GM12892 (cell line): ENCODE measurements at regions not wholly inside any gene's neighbourhood (a gene's known extent, or its start where the extent isn't known, plus 50 kb on each side); places are given as distances from the start of the nearest gene placed in this dataset.
"Not testable (repeated sequence)": the region's sequence is repeated elsewhere in the genome, so short reads cannot be mapped to it uniquely, and the experiment has no call there.

Experiments
- DNase-seq: peaks from one replicate; pipeline ENCODE4 v3.0.0; 2011; ENCODE audit not compliant: insufficient read length
- FAIRE-seq: peaks from 2 replicates; lab custom pipeline; 2011; peaks lifted over from hg19 to GRCh38; lab: Jason Lieb, UNC
- POLR2A ChIP-seq: IDR thresholded peaks from 2 replicates; pipeline ENCODE4 v1.6.1; 2011; ENCODE audit warnings: low read depth, low read length, control low read depth
- POLR2AphosphoS5 ChIP-seq: IDR thresholded peaks from 2 replicates; pipeline ENCODE4 v1.6.1; 2011; ENCODE audit warnings: low read depth, low read length, control low read depth
- TAF1 ChIP-seq: IDR thresholded peaks from 2 replicates; pipeline ENCODE4 v1.6.1; 2011; ENCODE audit warnings: low read depth, mild to moderate bottlenecking, control low read depth, low read length, borderline replicate concordance

GRCh38 chr5:104932431-104932830 is 1369.8 kb upstream of the NUDT12 start:
- DNase-seq (no peak), FAIRE-seq (no peak)
- no peak for TF ChIP-seq POLR2AphosphoS5
- TF ChIP-seq TAF1, result no peak
- TF ChIP-seq POLR2A, result no peak

DNA sequence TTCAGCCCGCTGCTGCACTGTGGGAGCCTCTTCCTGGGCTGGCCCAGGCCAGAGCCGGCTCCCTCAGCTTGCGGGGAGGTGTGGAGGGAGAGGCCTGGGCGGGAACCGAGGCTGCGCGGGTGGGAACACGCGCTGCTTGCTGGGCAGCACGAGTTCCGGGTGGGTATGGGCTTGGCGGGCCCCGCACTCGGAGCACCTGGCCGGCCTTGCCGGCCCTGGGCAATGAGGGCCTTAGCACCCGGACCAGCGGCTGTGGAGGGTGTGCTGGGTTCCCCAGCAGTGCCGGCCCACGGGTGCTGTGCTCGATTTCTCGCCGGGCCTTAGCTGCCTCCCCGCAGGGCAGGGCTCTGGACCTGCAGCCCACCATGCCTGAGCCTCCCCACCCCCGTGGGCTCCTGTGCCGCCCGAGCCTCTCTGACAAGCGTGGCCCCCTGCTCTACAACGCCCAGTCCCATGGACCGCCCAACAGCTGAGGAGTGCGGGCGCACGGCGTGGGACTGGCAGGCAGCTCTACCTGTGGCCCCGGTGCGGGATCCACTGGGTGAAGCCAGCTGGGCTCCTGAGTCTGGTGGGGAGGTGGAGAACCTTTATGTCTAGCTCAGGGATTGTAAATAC is 1366.4 kb upstream of the NUDT12 start:
- TF ChIP-seq TAF1 (no peak), POLR2A (no peak), POLR2AphosphoS5 (no peak)
- no peak for FAIRE-seq
- DNase-seq, result no peak

DNA sequence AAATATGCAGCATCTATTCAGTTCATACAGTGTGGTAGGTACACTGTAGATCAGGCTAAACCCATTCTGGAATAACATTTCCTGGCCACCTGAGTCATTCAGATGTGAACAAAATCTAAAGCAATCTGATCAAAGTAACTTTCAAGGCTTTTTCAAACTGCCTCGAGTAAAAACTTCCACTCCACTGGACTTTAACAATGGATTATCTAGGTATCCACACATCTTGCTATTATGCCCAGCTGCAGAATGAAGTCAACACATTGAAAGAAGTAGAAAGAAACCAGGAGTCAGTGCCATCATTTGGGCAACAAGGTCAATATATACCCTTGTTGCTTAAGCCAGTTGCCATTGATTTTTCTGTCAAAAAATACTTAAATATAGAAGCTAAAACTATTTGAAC is 1352.6 kb upstream of the NUDT12 start:
- DNase-seq, result no peak
- no peak for FAIRE-seq
- TF ChIP-seq POLR2A (no peak), POLR2AphosphoS5 (no peak), TAF1 (no peak)

- no peak for FAIRE-seq
- TF ChIP-seq POLR2A (no peak), POLR2AphosphoS5 (no peak), TAF1 (no peak)
- DNase-seq, result no peak
Observed at GRCh38 chr5:104914536-104915070, 1352.0 kb upstream of the NUDT12 start.

- no peak for TF ChIP-seq POLR2AphosphoS5
- TF ChIP-seq POLR2A, result no peak
- TF ChIP-seq TAF1, result no peak
- FAIRE-seq (no peak), DNase-seq (no peak)
Observed at GRCh38 chr5:104913841-104914281, 1351.3 kb upstream of the NUDT12 start.

- FAIRE-seq, result no peak
- no peak for DNase-seq
- TF ChIP-seq POLR2A (no peak), TAF1 (no peak), POLR2AphosphoS5 (no peak)
Observed at GRCh38 chr5:104909803-104910202, 1347.2 kb upstream of the NUDT12 start.

DNA sequence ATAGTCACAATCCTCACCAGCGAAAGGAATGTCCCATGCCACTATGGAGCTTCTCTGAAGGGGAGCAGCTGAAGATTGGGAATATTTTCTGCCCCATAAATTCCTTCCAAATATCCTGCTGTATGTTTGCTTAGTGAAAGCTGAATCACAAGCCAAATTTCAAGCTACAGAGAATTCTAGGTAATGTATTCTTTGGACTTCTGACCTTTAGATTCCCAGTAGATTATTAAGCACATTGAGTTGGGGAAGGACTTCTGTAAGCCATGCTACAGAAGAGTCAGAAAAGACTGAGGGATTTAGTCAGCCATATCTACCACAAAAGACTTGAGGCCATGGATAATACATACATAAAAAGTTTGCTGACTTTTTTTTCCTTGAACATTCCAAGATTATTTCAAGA is 1342.0 kb upstream of the NUDT12 start:
- TF ChIP-seq POLR2A, result no peak
- TF ChIP-seq POLR2AphosphoS5, result no peak
- no peak for TF ChIP-seq TAF1
- no peak for DNase-seq
- no peak for FAIRE-seq

GRCh38 chr5:104903941-104904340 is 1341.4 kb upstream of the NUDT12 start:
- TF ChIP-seq POLR2A (no peak), POLR2AphosphoS5 (no peak), TAF1 (no peak)
- DNase-seq (no peak), FAIRE-seq (no peak)

DNA sequence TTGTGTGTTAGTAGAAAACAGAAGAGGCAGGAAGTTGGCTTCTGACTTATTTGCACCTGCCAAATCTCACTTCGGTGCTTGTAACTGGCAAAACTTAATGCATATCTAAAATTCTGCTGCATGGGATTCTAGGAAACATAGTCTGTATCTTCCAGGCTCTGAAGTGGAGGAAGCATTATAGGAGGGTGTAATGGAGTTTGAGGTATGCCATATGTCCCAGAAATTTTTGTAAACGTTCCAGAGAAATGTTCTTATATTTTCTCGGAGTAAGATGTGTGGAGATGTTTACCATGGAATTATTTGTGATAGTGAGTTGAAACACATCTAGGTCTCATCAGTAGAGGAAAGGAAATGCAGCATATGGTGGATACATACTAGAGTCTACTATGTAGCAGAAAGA is 1329.0 kb upstream of the NUDT12 start:
- DNase-seq (no peak), FAIRE-seq (no peak)
- no peak for TF ChIP-seq POLR2A
- no peak for TF ChIP-seq POLR2AphosphoS5
- TF ChIP-seq TAF1, result no peak

DNA sequence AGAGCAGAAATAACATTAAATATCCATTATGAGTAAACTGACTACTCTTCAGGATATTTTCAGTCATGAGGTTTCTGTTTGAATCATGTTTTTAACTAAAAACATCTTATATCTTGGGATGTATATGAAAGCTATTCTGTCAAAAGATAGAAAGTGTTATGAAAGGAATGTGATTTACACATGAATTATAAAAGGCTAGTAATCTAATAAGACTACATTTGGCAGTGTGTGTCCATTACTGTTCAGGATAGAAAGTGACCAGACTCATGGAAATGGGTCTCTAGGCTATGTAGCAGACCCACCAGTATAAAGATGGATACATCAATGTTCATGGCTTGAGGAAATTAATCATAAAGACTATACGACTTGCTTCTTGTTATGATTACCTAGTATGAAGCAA is 1328.2 kb upstream of the NUDT12 start:
- no peak for TF ChIP-seq POLR2A
- TF ChIP-seq TAF1, result no peak
- no peak for TF ChIP-seq POLR2AphosphoS5

GRCh38 chr5:104859437-104859836 is 1296.8 kb upstream of the NUDT12 start:
- TF ChIP-seq POLR2AphosphoS5 (no peak), POLR2A (no peak), TAF1 (no peak)
- FAIRE-seq, result no peak
- no peak for DNase-seq

More for the DNA sequence above, 1328.2 kb upstream of the NUDT12 start:
- no peak for DNase-seq
- no peak for FAIRE-seq

GRCh38 chr5:104852099-104852498 is 1289.5 kb upstream of the NUDT12 start:
- DNase-seq, FAIRE-seq: not testable (repeated sequence)

- FAIRE-seq (no peak), DNase-seq (no peak)
- TF ChIP-seq POLR2AphosphoS5 (no peak), TAF1 (no peak), POLR2A (no peak)
Observed at GRCh38 chr5:104845541-104845940, 1283.0 kb upstream of the NUDT12 start.
